Endodermal cell (in vitro differentiated cells): ENCODE measurements at regions not wholly inside any gene's neighbourhood (a gene's known extent, or its start where the extent isn't known, plus 50 kb on each side); places are given as distances from the start of the nearest gene placed in this dataset.
A peak's percentile ranks its signal among the peaks of the same experiment; 100 is the strongest.

Source experiments
- DNase-seq: peaks from one replicate; pipeline ENCODE4 v3.0.0-alpha.2; 2017
- H3K27ac ChIP-seq: 2 replicates; pipeline ENCODE4 v1.5.1; 2013; ENCODE audit warnings: mild to moderate bottlenecking, low read depth, low read length, moderate library complexity
- H3K27me3 ChIP-seq: 2 replicates; pipeline ENCODE4 v1.6.1; 2013; ENCODE audit warnings: mild to moderate bottlenecking, low read length, moderate library complexity; ENCODE audit not compliant: insufficient read depth, control insufficient read depth, poor library complexity, severe bottlenecking
- H3K36me3 ChIP-seq: 2 replicates; pipeline ENCODE4 v1.7.0; 2013; ENCODE audit warnings: mild to moderate bottlenecking, low read length, moderate library complexity; ENCODE audit not compliant: control insufficient read depth, insufficient read depth
- H3K4me1 ChIP-seq: one replicate; pipeline ENCODE4 v1.7.0; 2013; ENCODE audit warnings: low read length; ENCODE audit not compliant: control insufficient read depth, insufficient read depth
- H3K4me3 ChIP-seq: 2 replicates; pipeline ENCODE4 v1.5.1; 2013; ENCODE audit warnings: mild to moderate bottlenecking, low read length, moderate library complexity
- H3K9ac ChIP-seq: 2 replicates; pipeline ENCODE4 v1.6.1; 2013; ENCODE audit warnings: mild to moderate bottlenecking, low read length, moderate library complexity; ENCODE audit not compliant: poor library complexity, severe bottlenecking; ENCODE audit errors: extremely low read depth
- H3K9me3 ChIP-seq: 2 replicates; pipeline ENCODE4 v1.6.1; 2013; ENCODE audit warnings: mild to moderate bottlenecking, low read length, moderate library complexity; ENCODE audit not compliant: control insufficient read depth
- H3K27ac Mint-ChIP-seq: 2 replicates; pipeline ENCODE4 v1.8.0; 2020; ENCODE audit warnings: mixed read lengths
- H3K27me3 Mint-ChIP-seq: 2 replicates; pipeline ENCODE4 v1.8.0; 2021; ENCODE audit warnings: mild to moderate bottlenecking, mixed read lengths; ENCODE audit not compliant: insufficient read depth
- H3K36me3 Mint-ChIP-seq: 2 replicates; pipeline ENCODE4 v1.8.0; 2020; ENCODE audit warnings: low read depth, mixed read lengths
- H3K4me1 Mint-ChIP-seq: 2 replicates; pipeline ENCODE4 v1.8.0; 2020; ENCODE audit warnings: mixed read lengths
- H3K4me3 Mint-ChIP-seq: 2 replicates; pipeline ENCODE4 v1.8.0; 2020; ENCODE audit warnings: mild to moderate bottlenecking, moderate library complexity, mixed read lengths
- H3K9me3 Mint-ChIP-seq: 2 replicates; pipeline ENCODE4 v1.8.0; 2020; ENCODE audit warnings: mild to moderate bottlenecking, mixed read lengths
- WGBS, 2 experiments: methylation state at CpG; one replicate each; pipeline versions ENCODE4 v1.1.5 to v1.1.7; 2013; ENCODE audit warnings: missing lambda C conversion rate in 2 of 2, mixed read lengths in 1 of 2; ENCODE audit not compliant: insufficient coverage in 1 of 2, insufficient read length in 1 of 2; 5-methylcytosine and 5-hydroxymethylcytosine counted together
- TF ChIP-seq, protein P1 (sequence below): fragments of 200-600 bp; sonication (generic); conservative IDR thresholded peaks from 2 replicates; pipeline ENCODE4 v1.5.0; 2021; ENCODE audit warnings: antibody characterized with exemption, mild to moderate bottlenecking

- Histone ChIP-seq H3K27me3 (no peaks in the 10 kb centered on the region), H3K27ac (no peak overlapping the region), H3K4me1 (no peaks in the 10 kb centered on the region), H3K9ac (no peak overlapping the region), H3K4me3 (no peak overlapping the region), H3K9me3 (peaks cover 4% of the 10 kb centered on the region), H3K36me3 (no peaks in the 10 kb centered on the region)
- Mint-ChIP-seq H3K4me1 (no peaks in the 10 kb centered on the region), H3K27me3 (peaks cover 8% of the 10 kb centered on the region), H3K9me3 (peaks cover 19% of the 10 kb centered on the region), H3K27ac (no peak overlapping the region), H3K4me3 (no peak overlapping the region), H3K36me3 (no peaks in the 10 kb centered on the region)
- TF ChIP-seq, protein P1, sequence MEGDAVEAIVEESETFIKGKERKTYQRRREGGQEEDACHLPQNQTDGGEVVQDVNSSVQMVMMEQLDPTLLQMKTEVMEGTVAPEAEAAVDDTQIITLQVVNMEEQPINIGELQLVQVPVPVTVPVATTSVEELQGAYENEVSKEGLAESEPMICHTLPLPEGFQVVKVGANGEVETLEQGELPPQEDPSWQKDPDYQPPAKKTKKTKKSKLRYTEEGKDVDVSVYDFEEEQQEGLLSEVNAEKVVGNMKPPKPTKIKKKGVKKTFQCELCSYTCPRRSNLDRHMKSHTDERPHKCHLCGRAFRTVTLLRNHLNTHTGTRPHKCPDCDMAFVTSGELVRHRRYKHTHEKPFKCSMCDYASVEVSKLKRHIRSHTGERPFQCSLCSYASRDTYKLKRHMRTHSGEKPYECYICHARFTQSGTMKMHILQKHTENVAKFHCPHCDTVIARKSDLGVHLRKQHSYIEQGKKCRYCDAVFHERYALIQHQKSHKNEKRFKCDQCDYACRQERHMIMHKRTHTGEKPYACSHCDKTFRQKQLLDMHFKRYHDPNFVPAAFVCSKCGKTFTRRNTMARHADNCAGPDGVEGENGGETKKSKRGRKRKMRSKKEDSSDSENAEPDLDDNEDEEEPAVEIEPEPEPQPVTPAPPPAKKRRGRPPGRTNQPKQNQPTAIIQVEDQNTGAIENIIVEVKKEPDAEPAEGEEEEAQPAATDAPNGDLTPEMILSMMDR, result no peak
- 90 to 91% methylated on average over 1 to 3 of the region's 3 CpGs for WGBS, 2 experiments
- no peak for DNase-seq
These were observed 191.2 kb upstream of the SOX14 start for GRCh38 chr3:137572931-137573330.

GRCh38 chr3:137582484-137582883, 181.6 kb upstream of the SOX14 start:
- peak overlapping the region; percentile 42 for H3K4me3 ChIP-seq
- H3K4me3 Mint-ChIP-seq, result no peak overlapping the region
- peaks cover 16% of the 10 kb centered on the region for H3K36me3 Mint-ChIP-seq
- H3K4me1 ChIP-seq, result peaks cover 8% of the 10 kb centered on the region
- peaks cover 22% of the 10 kb centered on the region for H3K4me1 Mint-ChIP-seq
- TF ChIP-seq, protein P1, result no peak
- H3K9me3 Mint-ChIP-seq, result peaks cover 49% of the 10 kb centered on the region
- DNase-seq, result peak; percentile 74
- no peaks in the 10 kb centered on the region for H3K36me3 ChIP-seq
- no peak overlapping the region for H3K9ac ChIP-seq
- WGBS, 2 experiments, result 8% methylated on average over 1 of the region's 1 CpG; no CpG with 5 or more reads in 1 of the 2 experiments
- H3K27me3 ChIP-seq, result peaks cover 13% of the 10 kb centered on the region
- no peak overlapping the region for H3K27ac ChIP-seq
- peaks cover 62% of the 10 kb centered on the region for H3K9me3 ChIP-seq
- peaks cover 23% of the 10 kb centered on the region for H3K27me3 Mint-ChIP-seq
- H3K27ac Mint-ChIP-seq, result no peak overlapping the region

- Histone ChIP-seq H3K9me3 (peaks cover 63% of the 10 kb centered on the region), H3K36me3 (no peaks in the 10 kb centered on the region), H3K27ac (no peak overlapping the region), H3K4me1 (peaks cover 8% of the 10 kb centered on the region), H3K9ac (no peak overlapping the region), H3K27me3 (peaks cover 13% of the 10 kb centered on the region), H3K4me3 (peak overlapping the region; percentile 42)
- TF ChIP-seq, protein P1, result no peak
- peaks cover 16% of the 10 kb centered on the region for H3K36me3 Mint-ChIP-seq
- H3K27ac Mint-ChIP-seq, result no peak overlapping the region
- H3K27me3 Mint-ChIP-seq, result peaks cover 23% of the 10 kb centered on the region
- no peak for DNase-seq
- peaks cover 22% of the 10 kb centered on the region for H3K4me1 Mint-ChIP-seq
- 83 to 86% methylated on average over 1 of the region's 2 CpGs for WGBS, 2 experiments
- no peak overlapping the region for H3K4me3 Mint-ChIP-seq
- H3K9me3 Mint-ChIP-seq, result peaks cover 47% of the 10 kb centered on the region
These were observed 180.9 kb upstream of the SOX14 start for GRCh38 chr3:137583256-137583655.
